A549 (cell line): ENCODE measurements at regions not wholly inside any gene's neighbourhood (a gene's known extent, or its start where the extent isn't known, plus 50 kb on each side); places are given as distances from the start of the nearest gene placed in this dataset.

Experiments
- CTCF ChIP-seq: fragments of >200 bp; sonication (Bioruptor Twin); formaldehyde crosslinking; IDR thresholded peaks from 3 replicates; pipeline ENCODE4 v1.5.1; 2016
- EP300 ChIP-seq, 2 experiments: fragments of >200 bp; sonication (Bioruptor Twin); formaldehyde crosslinking; IDR thresholded peaks; 2 replicates in 1 of 2; 3 replicates in 1 of 2; pipeline ENCODE4 v1.6.1; 2016 to 2017
- MAFK ChIP-seq: fragments of 450-650 bp; IDR thresholded peaks from 2 replicates; pipeline ENCODE4 v1.6.1; 2014; ENCODE audit not compliant: partially characterized antibody
- MYC ChIP-seq: IDR thresholded peaks from 2 replicates; pipeline ENCODE4 v1.6.1; 2012; ENCODE audit warnings: mild to moderate bottlenecking, inconsistent platforms, low read length, improper control_type of control experiment, borderline replicate concordance
- POLR2A ChIP-seq: IDR thresholded peaks from 2 replicates; pipeline ENCODE4 v1.6.1; 2012; ENCODE audit warnings: mild to moderate bottlenecking, low read length
- RFX5 ChIP-seq: fragments of 450-650 bp; IDR thresholded peaks from 2 replicates; pipeline ENCODE4 v1.7.1; 2014; ENCODE audit warnings: antibody characterized with exemption, mild to moderate bottlenecking, moderate library complexity

DNA sequence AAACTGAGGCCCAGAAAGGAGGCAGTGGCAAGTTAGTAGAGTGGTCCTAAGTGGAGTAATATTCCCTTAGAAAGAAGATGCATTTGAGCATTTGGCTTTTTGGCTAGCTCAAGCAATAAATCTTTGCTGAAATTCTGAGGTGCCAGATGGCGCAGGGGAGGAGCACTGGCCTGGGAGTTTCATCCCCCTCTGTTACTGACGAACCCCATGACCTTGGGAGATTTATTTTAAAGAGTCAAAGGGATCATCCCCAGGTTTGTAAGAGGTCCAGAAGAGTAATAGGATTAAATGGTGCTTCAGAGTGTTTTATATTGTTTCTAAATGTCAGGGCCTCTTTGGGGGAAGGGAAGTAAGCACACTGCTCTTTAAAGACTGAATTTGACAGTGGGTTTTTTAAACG lies 85.1 kb upstream of the PIAS1 start:
- no peak for TF ChIP-seq EP300 (IDR thresholded peaks at IDR 0.05)
- TF ChIP-seq MYC: no peak
- no peak for TF ChIP-seq RFX5
- no peak for TF ChIP-seq CTCF
- no peak for TF ChIP-seq MAFK
- no peak for TF ChIP-seq POLR2A
